IMR-90 (cell line): ENCODE measurements at regions not wholly inside any gene's neighbourhood (a gene's known extent, or its start where the extent isn't known, plus 50 kb on each side); places are given as distances from the start of the nearest gene placed in this dataset.
A peak's percentile ranks its signal among the peaks of the same experiment; 100 is the strongest.

Experiments
- ATAC-seq: fragments of 200-7000 bp; cut with Tn5 transposase; 2 replicates; pipeline ENCODE4 v1.9.1; 2020; ENCODE audit warnings: low read depth, mild to moderate bottlenecking, moderate library complexity
- BruUV-seq: library from RNA; stranded (reverse); fragments of 400-500 nt; replicated peaks from 2 replicates; lab custom pipeline; 2021; lab: Mats Ljungman, UMichigan
- CTCF ChIA-PET: fragments of 300-600 bp; formaldehyde crosslinking; extraction: SDS; loops from one replicate; lab custom pipeline; 2021; ENCODE audit warnings: antibody characterized with exemption; lab: Yijun Ruan, JAX
- POLR2A ChIA-PET: fragments of 300-600 bp; sonication (Branson Sonifier 250); formaldehyde crosslinking; loops from one replicate; lab custom pipeline; 2022; ENCODE audit warnings: antibody characterized with exemption; ENCODE audit not compliant: unreplicated experiment; lab: Charles Lee
- DNase-seq: peaks from one replicate; pipeline ENCODE4 v3.0.0; 2013
- H2AFZ ChIP-seq: replicated peaks from 2 replicates; pipeline ENCODE3; 2013; ENCODE audit warnings: low read length, mild to moderate bottlenecking; ENCODE audit not compliant: poor library complexity
- H2AK5ac ChIP-seq: 2 replicates; pipeline ENCODE4 v1.6.1; 2013; ENCODE audit warnings: low read depth, low read length, inconsistent platforms
- H2AK9ac ChIP-seq: replicated peaks from 2 replicates; pipeline ENCODE3; 2013; ENCODE audit warnings: mild to moderate bottlenecking, low read depth, low read length, moderate library complexity; ENCODE audit not compliant: poor library complexity
- H2BK120ac ChIP-seq: 2 replicates; pipeline ENCODE4 v1.6.1; 2013; ENCODE audit warnings: low read depth, low read length, inconsistent platforms
- H2BK15ac ChIP-seq: 3 replicates; pipeline ENCODE4 v1.6.1; 2013; ENCODE audit warnings: low read depth, low read length, inconsistent platforms
- H2BK20ac ChIP-seq: 2 replicates; pipeline ENCODE4 v1.6.1; 2013; ENCODE audit warnings: low read depth, mild to moderate bottlenecking, inconsistent platforms, low read length, moderate library complexity
- H2BK5ac ChIP-seq: 2 replicates; pipeline ENCODE4 v1.6.1; 2013; ENCODE audit warnings: mild to moderate bottlenecking, low read depth, low read length, inconsistent platforms; ENCODE audit not compliant: poor library complexity, severe bottlenecking
- H3K14ac ChIP-seq: replicated peaks from 2 replicates; pipeline ENCODE4 v1.6.1; 2013; ENCODE audit warnings: low read depth, low read length, inconsistent platforms
- H3K18ac ChIP-seq: 2 replicates; pipeline ENCODE4 v1.6.1; 2013; ENCODE audit warnings: low read depth, low read length, control low read depth
- H3K23ac ChIP-seq: 2 replicates; pipeline ENCODE4 v1.6.1; 2013; ENCODE audit warnings: low read depth, low read length, inconsistent platforms
- H3K27ac ChIP-seq: 2 replicates; pipeline ENCODE4 v1.5.1; 2013; ENCODE audit warnings: mild to moderate bottlenecking, control low read depth, low read length; ENCODE audit not compliant: insufficient read depth
- H3K27me3 ChIP-seq: 2 replicates; pipeline ENCODE4 v1.6.1; 2013; ENCODE audit warnings: low read length; ENCODE audit not compliant: control insufficient read depth, insufficient read depth
- H3K36me3 ChIP-seq: 2 replicates; pipeline ENCODE4 v1.6.1; 2013; ENCODE audit warnings: low read length, mixed read lengths; ENCODE audit not compliant: control insufficient read depth, insufficient read depth
- H3K4ac ChIP-seq: 2 replicates; pipeline ENCODE4 v1.6.1; 2013; ENCODE audit warnings: low read depth, low read length, inconsistent platforms
- H3K4me1 ChIP-seq: 2 replicates; pipeline ENCODE4 v1.6.1; 2013; ENCODE audit warnings: low read length, mixed read lengths; ENCODE audit not compliant: control insufficient read depth, insufficient read depth
- H3K4me2 ChIP-seq: 2 replicates; pipeline ENCODE4 v1.6.1; 2013; ENCODE audit warnings: low read depth, mild to moderate bottlenecking, control low read depth, low read length, moderate library complexity
- H3K4me3 ChIP-seq: 2 replicates; pipeline ENCODE4 v1.5.1; 2013; ENCODE audit warnings: low read depth, mild to moderate bottlenecking, control low read depth, low read length, moderate library complexity; ENCODE audit not compliant: insufficient read depth
- H3K56ac ChIP-seq: 2 replicates; pipeline ENCODE4 v1.6.1; 2013; ENCODE audit warnings: low read length, inconsistent platforms; ENCODE audit not compliant: insufficient read depth; ENCODE audit errors: extremely low read depth
- H3K79me1 ChIP-seq, 2 experiments: 2 replicates each; pipeline ENCODE4 v1.6.1; 2013; ENCODE audit warnings: low read length in 2 of 2, inconsistent platforms in 1 of 2, low read depth in 1 of 2
- H3K9ac ChIP-seq: 2 replicates; pipeline ENCODE4 v1.6.1; 2013; ENCODE audit warnings: low read depth, low read length, control low read depth
- H3K9me1 ChIP-seq: 2 replicates; pipeline ENCODE4 v1.6.1; 2013; ENCODE audit warnings: low read length, inconsistent platforms; ENCODE audit not compliant: insufficient read depth
- H3K9me3 ChIP-seq: 2 replicates; pipeline ENCODE4 v1.6.1; 2013; ENCODE audit warnings: low read length; ENCODE audit not compliant: control insufficient read depth, insufficient read depth
- H4K20me1 ChIP-seq: 2 replicates; pipeline ENCODE4 v1.6.1; 2013; ENCODE audit warnings: low read length, inconsistent platforms; ENCODE audit not compliant: insufficient read depth
- H4K5ac ChIP-seq: 2 replicates; pipeline ENCODE4 v1.6.1; 2013; ENCODE audit warnings: mild to moderate bottlenecking, low read depth, low read length, control low read depth
- H4K8ac ChIP-seq, 2 experiments: 2 replicates each; pipeline ENCODE4 v1.6.1; 2013; ENCODE audit warnings: low read depth in 2 of 2, low read length in 2 of 2, control low read depth in 1 of 2, inconsistent platforms in 1 of 2
- H4K91ac ChIP-seq: 2 replicates; pipeline ENCODE4 v1.6.1; 2013; ENCODE audit warnings: low read depth, low read length, inconsistent platforms; ENCODE audit not compliant: insufficient read depth
- CEBPB ChIP-seq: IDR thresholded peaks from 2 replicates; pipeline ENCODE4 v1.6.1; 2012; ENCODE audit warnings: low read depth, low read length, improper control_type of control experiment
- MAFK ChIP-seq: IDR thresholded peaks from 2 replicates; pipeline ENCODE4 v1.6.1; 2012; ENCODE audit warnings: low read depth, low read length, improper control_type of control experiment
- MXI1 ChIP-seq: IDR thresholded peaks from 2 replicates; pipeline ENCODE4 v1.6.1; 2012; ENCODE audit warnings: low read depth, mild to moderate bottlenecking, low read length, moderate library complexity, borderline replicate concordance
- NFE2L2 ChIP-seq: fragments of 150-350 bp; IDR thresholded peaks from 2 replicates; pipeline ENCODE4 v1.6.1; 2016; ENCODE audit warnings: low read depth, mild to moderate bottlenecking, low read length
- RCOR1 ChIP-seq: IDR thresholded peaks from 2 replicates; pipeline ENCODE4 v1.6.1; 2012; ENCODE audit warnings: mild to moderate bottlenecking, low read length, improper control_type of control experiment; ENCODE audit not compliant: insufficient replicate concordance
- SMC3 ChIP-seq: fragments of 150-350 bp; IDR thresholded peaks from 2 replicates; pipeline ENCODE4 v1.6.1; 2016; ENCODE audit warnings: low read depth, mild to moderate bottlenecking, antibody characterized with exemption, low read length, moderate library complexity
- WGBS, 2 experiments: methylation state at CpG; one replicate each; pipeline versions ENCODE4 v1.1.5 to v1.1.7; 2013; ENCODE audit warnings: missing lambda C conversion rate in 2 of 2; ENCODE audit not compliant: insufficient read length in 1 of 2; ENCODE audit errors: extremely low coverage in 2 of 2; 5-methylcytosine and 5-hydroxymethylcytosine counted together
- dilution Hi-C: fragments of 300-500 bp; cut with HindIII; formaldehyde crosslinking; loops from one replicate; pipeline ENCODE4 v1.14.3; 2018; ENCODE audit warnings: low sequenced_read_pairs; ENCODE audit not compliant: unreplicated experiment
- in situ Hi-C: fragments of 300-500 bp; cut with MboI; formaldehyde crosslinking; loops from 3 replicates; pipeline ENCODE4 v1.14.3; 2019; ENCODE audit warnings: low sequenced_read_pairs, inconsistent platforms, mixed read lengths
- intact Hi-C: fragments of 100-400 bp; cut with micrococcal nuclease; formaldehyde crosslinking; loops from 2 replicates; pipeline ENCODE4 v1.10.0; 2022
- TF ChIP-seq, protein P1 (sequence below): fragments of 150-350 bp; IDR thresholded peaks from 2 replicates; pipeline ENCODE4 v1.6.1; 2017; ENCODE audit warnings: mild to moderate bottlenecking, antibody characterized with exemption, low read length, low read depth

- TF ChIP-seq, protein P1, sequence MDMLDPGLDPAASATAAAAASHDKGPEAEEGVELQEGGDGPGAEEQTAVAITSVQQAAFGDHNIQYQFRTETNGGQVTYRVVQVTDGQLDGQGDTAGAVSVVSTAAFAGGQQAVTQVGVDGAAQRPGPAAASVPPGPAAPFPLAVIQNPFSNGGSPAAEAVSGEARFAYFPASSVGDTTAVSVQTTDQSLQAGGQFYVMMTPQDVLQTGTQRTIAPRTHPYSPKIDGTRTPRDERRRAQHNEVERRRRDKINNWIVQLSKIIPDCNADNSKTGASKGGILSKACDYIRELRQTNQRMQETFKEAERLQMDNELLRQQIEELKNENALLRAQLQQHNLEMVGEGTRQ = no peak
- no peak for TF ChIP-seq MXI1
- no peak for TF ChIP-seq SMC3
- no peak for TF ChIP-seq RCOR1
- TF ChIP-seq MAFK = no peak
- no peak for TF ChIP-seq NFE2L2
- no peak for TF ChIP-seq CEBPB
- Histone ChIP-seq H3K9me1 (peaks cover 15% of the 10 kb centered on the region), H2AK9ac (peak overlapping the region; percentile 68), H3K36me3 (no peaks in the 10 kb centered on the region), H3K27ac (no peak overlapping the region), H3K56ac (no peak overlapping the region), H3K4me2 (no peak overlapping the region), H3K18ac (no peak overlapping the region), H3K4me3 (no peak overlapping the region), H2AFZ (peak overlapping the region; percentile 26), H2BK120ac (no peak overlapping the region), H2BK5ac (no peak overlapping the region), H3K23ac (no peak overlapping the region), H4K91ac (no peak overlapping the region), H2BK20ac (no peak overlapping the region), H3K4ac (peak overlapping the region; percentile 35), H3K79me1 (peaks cover 0 to 9% of the 10 kb centered on the region in 2 experiments; a peak in 1 of 4 replicates), H4K20me1 (no peaks in the 10 kb centered on the region), H3K4me1 (peaks cover 21% of the 10 kb centered on the region), H3K9me3 (no peaks in the 10 kb centered on the region), H4K8ac (peak overlapping the region in 1 of 2 experiments; percentile 66; a peak in 1 of 4 replicates), H4K5ac (no peak overlapping the region), H2AK5ac (peak overlapping the region; percentile 81; the same call in 1 of the 2 replicates), H3K14ac (no peak overlapping the region), H2BK15ac (peak overlapping the region; percentile 32; the same call in 1 of the 3 replicates), H3K9ac (no peak overlapping the region), H3K27me3 (no peaks in the 10 kb centered on the region)
- dilution Hi-C loops = no loop called here
- POLR2A ChIA-PET = no interaction called here
- WGBS, 2 experiments = 97% methylated on average over 5 of the region's 15 CpGs; no CpG with 5 or more reads in 1 of the 2 experiments
- intact Hi-C loops = loop anchor here (1.0 to 10.0 kb wide), 7 partner anchors 50 to 493 kb away; partner anchors contain the start of genes CPSF3, ITGB1BP1 and YWHAQ
- BruUV-seq = no TSS peak
- in situ Hi-C loops = loop anchor here (10.0 kb wide), 2 partner anchors 193 to 233 kb away; no protein-coding TSS in a partner anchor
- CTCF ChIA-PET = interaction anchor here (0.6 to 2.0 kb wide), 5 partner anchors 191 to 313 kb away, joined by 3 to 12 read pairs (median 5); no protein-coding TSS in a partner anchor
- ATAC-seq (no peak), DNase-seq (no peak)
Observed at GRCh38 chr2:9141706-9142460, 64.7 kb upstream of the ASAP2 start.
